ENCODE measurements at regions not wholly inside any gene's neighbourhood (a gene's known extent, or its start where the extent isn't known, plus 50 kb on each side); places are given as distances from the start of the nearest gene placed in this dataset.
"Not testable (repeated sequence)": the region's sequence is repeated elsewhere in the genome, so short reads cannot be mapped to it uniquely, and the experiment has no call there.

GRCh38 chr10:120184547-120185337 lies 272.3 kb upstream of the PLPP4 start:
- CTCF ChIA-PET = no interaction called here
- Histone ChIP-seq H3K36me3 (ENCODE audit: control insufficient read depth, insufficient read depth, low read length) (no peaks in the 10 kb centered on the region), H3K4me3 (ENCODE audit: low read depth in 2 of 2, low read length in 2 of 2) (no peak overlapping the region), H3K9me3 (ENCODE audit: control insufficient read depth, insufficient read depth, low read depth, low read length) (no peaks in the 10 kb centered on the region), H3K4me1 (ENCODE audit: control insufficient read depth, insufficient read depth, low read length) (no peaks in the 10 kb centered on the region), H3K27me3 (ENCODE audit: control insufficient read depth, insufficient read depth, low read length) (no peaks in the 10 kb centered on the region), H3K27ac (ENCODE audit: low read length) (no peak overlapping the region)
- TF ChIP-seq POLR2AphosphoS5 (IDR thresholded peaks at IDR 0.05; ENCODE audit: low read depth, low read length) = no peak
- no peak for TF ChIP-seq REST (IDR thresholded peaks at IDR 0.05; ENCODE audit: insufficient read depth in 1 of 2, low read depth in 2 of 2, low read length in 1 of 2)
- TF ChIP-seq TCF7L2 (IDR thresholded peaks at IDR 0.05; ENCODE audit: low read depth, low read length) = no peak
- peak; percentile 10; the same call in 1 of the 2 replicates for TF ChIP-seq CTCF (IDR thresholded peaks at IDR 0.05)
- BruUV-seq (replicated peaks) = no TSS peak
- intact Hi-C loops (cut with micrococcal nuclease; ENCODE audit: unreplicated experiment) = no loop called here
- no peak for DNase-seq (ENCODE audit: low read depth, low spot score)
- POLR2A ChIA-PET = interaction anchor here (0.7 kb wide), 1 partner anchor 852 kb away, joined by 3 read pairs; no protein-coding TSS in a partner anchor
- in situ Hi-C loops (cut with HindIII; ENCODE audit: low pct_unique_long_range_greater_than_20kb, low sequenced_read_pairs) = no loop called here
- ATAC-seq = no peak

- DNase-seq (ENCODE audit: low read depth, low spot score) (no peak), ATAC-seq (no peak)
- no peaks in the 10 kb centered on the region for H3K36me3 ChIP-seq (ENCODE audit: control insufficient read depth, insufficient read depth, low read length)
- ChIA-PET POLR2A (no interaction called here), CTCF (no interaction called here)
- TF ChIP-seq POLR2AphosphoS5 (IDR thresholded peaks at IDR 0.05; ENCODE audit: low read depth, low read length) = no peak
- TF ChIP-seq SIN3A (IDR thresholded peaks at IDR 0.05; ENCODE audit: borderline replicate concordance, insufficient read depth, low read depth, low read length) = no peak
- no peak for TF ChIP-seq TCF7L2 (IDR thresholded peaks at IDR 0.05; ENCODE audit: low read depth, low read length)
- TF ChIP-seq REST (IDR thresholded peaks at IDR 0.05; ENCODE audit: insufficient read depth in 1 of 2, low read depth in 2 of 2, low read length in 1 of 2) = no peak
- no peak for TF ChIP-seq CTCF (IDR thresholded peaks at IDR 0.05)
- H3K9me3 ChIP-seq (ENCODE audit: control insufficient read depth, insufficient read depth, low read depth, low read length) = no peaks in the 10 kb centered on the region
- no peak overlapping the region for H3K27ac ChIP-seq (ENCODE audit: low read length)
- no TSS peak for BruUV-seq (replicated peaks)
- no peaks in the 10 kb centered on the region for H3K4me1 ChIP-seq (ENCODE audit: control insufficient read depth, insufficient read depth, low read length)
- H3K27me3 ChIP-seq (ENCODE audit: control insufficient read depth, insufficient read depth, low read length) = no peaks in the 10 kb centered on the region
- H3K4me3 ChIP-seq (ENCODE audit: low read depth in 2 of 2, low read length in 2 of 2) = no peak overlapping the region
- in situ Hi-C loops (cut with HindIII; ENCODE audit: low pct_unique_long_range_greater_than_20kb, low sequenced_read_pairs) = no loop called here
- intact Hi-C loops (cut with micrococcal nuclease; ENCODE audit: unreplicated experiment) = no loop called here
These were observed 270.5 kb upstream of the PLPP4 start for GRCh38 chr10:120186506-120186905.

GRCh38 chr10:120187168-120187567 lies 269.9 kb upstream of the PLPP4 start:
- ATAC-seq; DNase-seq (ENCODE audit: low read depth, low spot score); H3K27me3 ChIP-seq (ENCODE audit: control insufficient read depth, insufficient read depth, low read length); intact Hi-C loops (cut with micrococcal nuclease; ENCODE audit: unreplicated experiment); H3K9me3 ChIP-seq (ENCODE audit: control insufficient read depth, insufficient read depth, low read depth, low read length); CTCF ChIA-PET; in situ Hi-C loops (cut with HindIII; ENCODE audit: low pct_unique_long_range_greater_than_20kb, low sequenced_read_pairs); H3K4me3 ChIP-seq (ENCODE audit: low read depth in 2 of 2, low read length in 2 of 2); POLR2A ChIA-PET; H3K27ac ChIP-seq (ENCODE audit: low read length); H3K36me3 ChIP-seq (ENCODE audit: control insufficient read depth, insufficient read depth, low read length); H3K4me1 ChIP-seq (ENCODE audit: control insufficient read depth, insufficient read depth, low read length); BruUV-seq (replicated peaks): not testable (repeated sequence)
